WERI-Rb-1 (cell line): ENCODE measurements at regions not wholly inside any gene's neighbourhood (a gene's known extent, or its start where the extent isn't known, plus 50 kb on each side); places are given as distances from the start of the nearest gene placed in this dataset.

ENCODE experiments used
- DNase-seq: peaks from one replicate; pipeline ENCODE4 v3.0.0-alpha.2; 2020
- H3K27ac ChIP-seq: fragments of 250-450 bp; sonication (Bioruptor Pico); 2 replicates; pipeline ENCODE4 v1.5.1; 2020; ENCODE audit warnings: mild to moderate bottlenecking, moderate library complexity
- H3K27me3 ChIP-seq: fragments of 250-450 bp; sonication (Bioruptor Pico); 2 replicates; pipeline ENCODE4 v1.5.1; 2021; ENCODE audit warnings: mild to moderate bottlenecking, low read depth, moderate library complexity; ENCODE audit not compliant: insufficient read depth, severe bottlenecking
- H3K36me3 ChIP-seq: fragments of 250-450 bp; sonication (Bioruptor Pico); 2 replicates; pipeline ENCODE4 v1.5.1; 2020; ENCODE audit warnings: mild to moderate bottlenecking, moderate library complexity
- H3K4me3 ChIP-seq: 2 replicates; pipeline ENCODE4 v1.5.1; 2011; ENCODE audit warnings: low read depth, mild to moderate bottlenecking, control low read depth, low read length
- H3K9me3 ChIP-seq: fragments of 250-450 bp; sonication (Bioruptor Pico); 2 replicates; pipeline ENCODE4 v1.5.1; 2021; ENCODE audit warnings: mild to moderate bottlenecking, moderate library complexity; ENCODE audit not compliant: severe bottlenecking
- TF ChIP-seq, protein P1 (sequence below): IDR thresholded peaks from 2 replicates; pipeline ENCODE4 v1.5.1; 2011; ENCODE audit warnings: low read depth, mild to moderate bottlenecking, control low read depth, inconsistent platforms, low read length

DNA sequence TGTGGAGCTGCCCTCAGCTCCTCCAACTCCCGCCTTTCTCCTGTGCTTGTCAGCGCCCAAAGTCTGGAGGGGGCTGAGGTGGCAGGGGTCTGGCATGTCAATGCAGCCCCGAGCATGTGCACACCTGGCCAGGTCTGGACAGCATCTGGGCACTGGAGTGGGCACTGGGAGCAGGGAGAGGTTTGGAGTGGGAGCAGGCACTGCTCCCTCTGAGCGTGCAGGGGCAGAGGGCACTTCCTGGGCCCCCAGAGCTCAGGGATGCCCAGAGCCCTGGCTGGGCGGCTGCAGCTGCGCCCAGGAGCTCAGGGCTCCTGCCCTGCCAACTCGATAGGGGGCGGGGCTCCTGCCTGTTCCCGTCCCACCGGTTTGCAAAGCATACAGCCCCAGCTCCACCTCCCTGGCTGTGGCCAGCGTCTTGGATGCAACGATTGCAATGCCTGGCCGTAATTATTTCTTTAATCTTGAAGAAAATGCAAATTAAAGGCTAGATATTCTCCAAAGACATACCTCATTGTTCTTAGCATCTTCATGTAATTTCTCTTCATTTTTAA, 57.4 kb upstream of the LDAH start:
- DNase-seq = no peak
- H3K9me3 ChIP-seq = peaks cover 38% of the 10 kb centered on the region
- no peak overlapping the region for H3K27ac ChIP-seq
- TF ChIP-seq, protein P1, sequence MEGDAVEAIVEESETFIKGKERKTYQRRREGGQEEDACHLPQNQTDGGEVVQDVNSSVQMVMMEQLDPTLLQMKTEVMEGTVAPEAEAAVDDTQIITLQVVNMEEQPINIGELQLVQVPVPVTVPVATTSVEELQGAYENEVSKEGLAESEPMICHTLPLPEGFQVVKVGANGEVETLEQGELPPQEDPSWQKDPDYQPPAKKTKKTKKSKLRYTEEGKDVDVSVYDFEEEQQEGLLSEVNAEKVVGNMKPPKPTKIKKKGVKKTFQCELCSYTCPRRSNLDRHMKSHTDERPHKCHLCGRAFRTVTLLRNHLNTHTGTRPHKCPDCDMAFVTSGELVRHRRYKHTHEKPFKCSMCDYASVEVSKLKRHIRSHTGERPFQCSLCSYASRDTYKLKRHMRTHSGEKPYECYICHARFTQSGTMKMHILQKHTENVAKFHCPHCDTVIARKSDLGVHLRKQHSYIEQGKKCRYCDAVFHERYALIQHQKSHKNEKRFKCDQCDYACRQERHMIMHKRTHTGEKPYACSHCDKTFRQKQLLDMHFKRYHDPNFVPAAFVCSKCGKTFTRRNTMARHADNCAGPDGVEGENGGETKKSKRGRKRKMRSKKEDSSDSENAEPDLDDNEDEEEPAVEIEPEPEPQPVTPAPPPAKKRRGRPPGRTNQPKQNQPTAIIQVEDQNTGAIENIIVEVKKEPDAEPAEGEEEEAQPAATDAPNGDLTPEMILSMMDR = no peak
- H3K36me3 ChIP-seq = no peaks in the 10 kb centered on the region
- no peak overlapping the region for H3K4me3 ChIP-seq
- H3K27me3 ChIP-seq = peaks cover 92% of the 10 kb centered on the region

DNA sequence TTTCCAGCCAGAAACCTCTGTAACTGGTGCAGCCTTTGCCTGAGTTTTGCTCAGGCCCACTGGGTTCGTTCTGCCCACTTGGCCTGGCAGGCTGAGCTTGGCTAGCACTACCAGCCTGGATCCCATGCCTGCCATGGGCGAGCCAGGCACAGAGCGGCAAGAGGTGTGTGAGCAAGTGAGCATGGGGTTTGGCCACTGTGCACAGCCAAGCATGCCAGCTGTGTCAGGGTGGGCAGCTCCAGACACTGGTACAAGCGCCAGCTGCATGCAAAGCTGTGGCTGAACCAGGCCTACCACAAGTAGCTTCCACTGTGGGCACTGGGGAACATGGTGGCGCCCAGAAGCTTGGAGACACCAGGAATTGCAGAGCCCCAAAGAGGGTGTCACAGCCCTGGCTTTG, 56.3 kb upstream of the LDAH start:
- Histone ChIP-seq H3K27ac (no peak overlapping the region), H3K9me3 (peaks cover 31% of the 10 kb centered on the region), H3K4me3 (no peak overlapping the region), H3K36me3 (no peaks in the 10 kb centered on the region), H3K27me3 (peaks cover 89% of the 10 kb centered on the region)
- DNase-seq = no peak
- TF ChIP-seq, protein P1 = no peak

DNA sequence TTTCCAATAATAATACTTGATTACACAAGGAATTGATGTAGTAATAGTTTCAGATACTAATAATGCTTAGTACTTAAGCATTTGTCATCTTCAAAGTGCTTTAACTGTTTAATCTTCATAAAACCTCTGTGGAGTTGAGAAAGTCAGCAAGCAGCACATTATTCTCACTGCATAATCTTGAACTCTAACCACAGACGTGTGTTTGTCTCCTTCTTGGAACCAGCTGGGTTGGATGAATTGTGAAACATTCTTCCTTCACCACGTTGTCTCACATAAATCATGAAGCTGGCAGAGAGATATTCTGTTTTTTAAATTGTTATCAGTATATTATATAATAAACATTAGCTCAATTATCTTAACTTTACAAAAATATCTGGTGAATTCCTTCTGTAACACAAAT, 55.1 kb upstream of the LDAH start:
- peaks cover 84% of the 10 kb centered on the region for H3K27me3 ChIP-seq
- peaks cover 26% of the 10 kb centered on the region for H3K9me3 ChIP-seq
- no peak overlapping the region for H3K4me3 ChIP-seq
- DNase-seq = no peak
- no peaks in the 10 kb centered on the region for H3K36me3 ChIP-seq
- TF ChIP-seq, protein P1 = no peak
- H3K27ac ChIP-seq = no peak overlapping the region
